Kidney glomerular epithelial cell (primary cell): ENCODE measurements at regions not wholly inside any gene's neighbourhood (a gene's known extent, or its start where the extent isn't known, plus 50 kb on each side); places are given as distances from the start of the nearest gene placed in this dataset.
"Not testable (repeated sequence)": the region's sequence is repeated elsewhere in the genome, so short reads cannot be mapped to it uniquely, and the experiment has no call there.

Experiments
- DNase-seq: peaks from one replicate; lab custom pipeline; 2025; lab: John Stamatoyannopoulos, UW

- DNase-seq: no peak
Measured at GRCh38 chr18:39302481-39302880, 1736.9 kb upstream of the CELF4 start.

DNA sequence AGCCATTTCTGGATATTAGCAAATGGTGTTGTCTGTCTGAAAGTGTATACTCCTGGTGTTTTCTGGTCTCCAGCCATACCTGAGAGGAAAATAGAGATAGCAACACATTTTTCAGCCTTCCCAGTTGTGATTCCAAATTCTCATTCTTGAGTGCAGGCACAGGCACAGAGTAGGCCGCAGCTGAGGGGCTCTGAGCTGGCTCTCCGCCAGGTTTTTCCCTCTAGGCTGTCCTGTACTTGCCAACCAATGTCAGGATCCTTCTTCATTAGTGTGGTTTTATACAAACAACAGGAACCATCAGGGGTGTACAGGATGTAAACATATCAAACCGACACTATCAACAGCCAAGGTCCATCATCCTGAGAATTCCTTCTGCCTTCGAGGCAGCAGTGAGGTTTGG, 1733.6 kb upstream of the CELF4 start:
- no peak for DNase-seq

- DNase-seq: no peak
Measured at GRCh38 chr18:39297225-39297624, 1731.6 kb upstream of the CELF4 start.

DNA sequence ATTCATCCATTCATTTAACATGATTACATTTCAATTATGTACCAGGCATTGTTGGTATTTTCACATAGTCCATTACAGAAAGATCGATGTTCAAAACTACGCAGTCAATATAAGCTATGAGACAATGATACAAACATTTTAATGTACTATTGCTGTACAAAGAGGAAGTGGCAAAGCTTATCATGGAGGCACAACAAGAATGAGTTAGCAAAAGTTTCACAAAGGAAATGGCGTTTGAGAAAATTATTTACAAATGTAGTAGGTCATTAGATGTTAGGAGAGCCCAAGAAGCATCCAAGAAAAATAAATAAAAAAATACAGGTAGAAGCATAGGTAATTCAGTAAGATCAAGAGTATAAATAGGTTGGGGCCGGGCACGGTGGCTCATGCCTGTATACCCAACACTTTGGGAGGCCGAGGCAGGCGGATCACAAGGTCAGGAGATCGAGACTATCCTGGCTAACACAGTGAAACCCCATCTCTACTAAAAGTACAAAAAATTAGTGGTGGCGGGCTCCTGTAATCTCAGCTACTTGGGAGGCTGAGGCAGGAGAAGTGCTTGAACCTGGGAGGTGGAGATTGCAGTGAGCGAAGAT, 1730.8 kb upstream of the CELF4 start:
- no peak for DNase-seq

GRCh38 chr18:39276764-39277163, 1711.2 kb upstream of the CELF4 start:
- DNase-seq: no peak

DNA sequence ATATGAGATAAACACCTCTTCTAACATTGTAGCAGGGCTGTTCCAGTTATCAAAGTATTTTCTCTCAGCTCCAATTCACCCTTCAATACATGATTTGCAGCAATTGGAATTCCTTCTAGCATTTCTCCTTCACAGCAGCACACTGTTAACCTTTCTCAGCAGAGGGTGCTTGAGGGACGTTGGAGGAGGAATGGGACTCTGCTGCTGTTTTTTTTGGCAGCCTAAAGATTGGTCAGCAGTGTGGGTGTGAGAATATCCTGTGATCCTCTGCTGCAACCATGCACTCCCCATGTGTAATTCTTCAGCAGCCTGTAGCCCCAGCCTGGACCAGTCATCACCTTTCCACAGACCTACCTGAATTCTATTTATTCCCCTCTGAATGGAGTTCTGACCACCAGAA, 1708.9 kb upstream of the CELF4 start:
- no peak for DNase-seq

DNA sequence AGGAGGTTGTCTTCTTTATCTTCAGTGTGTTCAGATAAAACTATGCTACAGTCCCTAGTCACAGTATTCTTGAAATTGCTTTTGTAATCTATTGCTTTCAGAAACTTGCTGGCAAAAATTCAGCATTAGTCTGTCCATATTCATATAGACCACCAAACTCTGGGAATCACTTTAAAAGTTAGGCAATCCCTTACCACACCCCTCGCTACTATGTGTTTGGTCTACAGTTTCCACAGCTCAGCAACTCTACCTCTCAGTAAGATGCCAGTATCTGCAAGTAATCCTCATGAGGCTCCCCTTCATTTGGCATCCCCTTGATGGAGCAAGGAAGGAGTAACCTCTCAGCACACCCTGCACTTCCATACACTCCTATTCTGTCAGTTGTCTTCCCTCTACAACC, 1706.6 kb upstream of the CELF4 start:
- DNase-seq: no peak

GRCh38 chr18:39271654-39272053, 1706.1 kb upstream of the CELF4 start:
- no peak for DNase-seq

GRCh38 chr18:39260565-39260964, 1695.0 kb upstream of the CELF4 start:
- DNase-seq: no peak

GRCh38 chr18:39259736-39260135, 1694.1 kb upstream of the CELF4 start:
- no peak for DNase-seq

GRCh38 chr18:39244242-39244641, 1678.6 kb upstream of the CELF4 start:
- DNase-seq: no peak

- no peak for DNase-seq
Measured at GRCh38 chr18:39241534-39241933, 1675.9 kb upstream of the CELF4 start.

DNA sequence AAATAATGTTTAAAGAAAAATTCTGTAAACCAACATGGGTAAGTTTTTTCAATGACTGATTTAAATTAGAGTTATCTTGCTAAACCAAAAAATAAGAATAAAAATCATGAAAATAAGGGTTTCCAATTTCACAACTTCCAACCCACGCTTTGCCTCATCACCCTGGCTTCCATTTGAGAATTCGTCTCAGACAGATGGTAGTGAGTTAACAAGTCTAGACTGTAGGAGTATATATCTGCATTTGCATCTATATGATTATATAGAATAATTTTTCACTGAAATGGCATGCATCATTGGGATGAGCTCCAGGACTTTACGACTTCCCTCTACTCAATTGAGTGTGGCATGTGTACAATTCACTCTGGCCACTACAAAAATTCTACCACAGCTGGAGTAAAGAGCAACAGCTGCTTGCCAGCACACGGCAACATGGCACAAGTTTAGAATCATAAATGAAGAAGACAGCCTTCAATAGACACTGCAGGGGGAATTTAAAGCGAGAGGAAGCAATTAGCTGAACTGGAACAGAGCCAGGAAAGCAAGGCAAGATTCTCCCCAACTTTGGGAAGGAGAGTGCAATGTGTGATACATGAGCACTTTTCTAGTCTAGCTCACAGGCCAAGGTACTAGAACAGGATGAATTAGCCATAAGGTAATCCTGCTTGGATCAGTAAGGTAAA, 1673.5 kb upstream of the CELF4 start:
- DNase-seq: no peak

DNA sequence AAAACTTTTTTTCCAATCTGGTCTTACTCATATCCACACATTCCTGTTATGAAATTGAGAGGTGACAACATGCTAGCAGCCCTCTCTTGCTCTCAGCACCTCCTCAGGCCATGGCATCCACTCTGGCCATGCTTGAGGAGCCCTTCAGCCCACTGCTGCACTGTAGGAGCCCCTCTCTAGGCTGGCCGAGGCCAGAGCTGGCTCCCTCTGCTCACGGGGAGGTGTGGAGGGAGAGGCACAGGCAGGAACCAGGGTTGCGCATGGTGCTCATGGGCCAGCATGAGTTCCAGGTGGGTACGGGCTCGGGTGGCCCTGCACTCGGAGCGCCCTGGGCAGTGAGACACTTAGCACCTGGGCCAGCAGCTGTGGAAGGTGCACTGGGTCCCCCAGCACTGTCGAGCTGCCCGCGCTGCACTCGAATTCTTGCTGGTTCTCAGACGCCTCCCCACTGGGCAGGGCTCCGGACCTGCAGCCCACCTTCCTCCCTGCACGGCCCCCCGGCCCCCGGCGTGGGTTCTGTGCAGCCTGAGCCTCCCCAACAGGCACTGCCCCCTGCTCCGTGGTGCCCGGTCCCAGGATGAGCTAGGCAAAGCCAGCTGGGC, 1669.6 kb upstream of the CELF4 start:
- DNase-seq: no peak

GRCh38 chr18:39232937-39233336, 1667.3 kb upstream of the CELF4 start:
- no peak for DNase-seq

GRCh38 chr18:39232490-39232889, 1666.9 kb upstream of the CELF4 start:
- no peak for DNase-seq

DNA sequence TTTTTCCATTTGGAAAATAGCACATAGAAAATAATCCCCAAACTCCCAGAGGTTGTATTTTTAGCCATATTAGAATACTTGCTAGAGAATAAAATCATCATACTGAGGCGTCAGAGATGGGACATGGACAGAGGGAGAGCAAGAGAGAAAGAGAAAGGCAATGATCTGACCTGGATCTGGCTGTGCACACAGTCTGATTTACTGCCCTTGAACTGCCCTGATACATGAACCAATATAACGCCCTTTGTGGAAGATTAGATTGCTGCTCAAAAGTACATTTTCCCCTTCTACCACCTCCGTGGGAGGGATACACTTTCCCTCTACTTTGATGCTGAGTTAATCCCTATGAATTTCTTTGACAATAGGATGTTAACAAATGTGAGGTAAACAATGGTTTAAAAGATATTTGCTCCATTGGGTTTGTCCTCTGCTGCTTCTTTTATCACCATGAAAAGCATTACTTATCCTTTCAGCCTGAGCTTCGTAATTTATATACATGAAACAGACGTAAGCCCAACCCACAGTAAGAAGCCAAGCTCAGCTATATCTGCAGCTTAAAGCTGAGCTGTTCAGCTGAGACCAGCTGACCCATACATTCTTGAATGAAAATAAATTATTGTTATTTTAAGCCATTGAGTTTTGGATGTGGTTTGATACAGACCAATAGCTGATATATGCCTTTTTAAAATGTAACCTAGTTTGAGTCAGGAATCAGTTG, 1664.6 kb upstream of the CELF4 start:
- DNase-seq: no peak

DNA sequence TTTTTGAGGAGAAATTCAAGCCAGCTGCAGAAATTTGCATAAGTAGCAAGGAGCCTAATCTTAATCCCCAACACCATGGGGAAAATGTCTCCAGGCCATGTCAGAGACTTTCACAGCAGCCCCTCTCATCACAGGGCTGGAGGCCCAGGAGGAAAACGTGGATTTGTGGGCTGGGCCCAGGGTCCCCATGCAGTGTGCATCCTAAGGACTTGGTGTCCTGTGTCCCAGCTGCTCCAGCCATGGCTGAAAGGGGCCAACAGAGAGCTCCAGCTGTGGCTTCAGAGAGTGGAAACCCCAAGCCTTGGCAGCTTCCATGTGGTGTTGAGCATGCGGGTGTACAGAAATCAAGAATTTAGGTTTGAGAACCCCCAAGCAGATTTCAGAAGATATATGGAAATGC, 1662.2 kb upstream of the CELF4 start:
- DNase-seq: not testable (repeated sequence)

DNA sequence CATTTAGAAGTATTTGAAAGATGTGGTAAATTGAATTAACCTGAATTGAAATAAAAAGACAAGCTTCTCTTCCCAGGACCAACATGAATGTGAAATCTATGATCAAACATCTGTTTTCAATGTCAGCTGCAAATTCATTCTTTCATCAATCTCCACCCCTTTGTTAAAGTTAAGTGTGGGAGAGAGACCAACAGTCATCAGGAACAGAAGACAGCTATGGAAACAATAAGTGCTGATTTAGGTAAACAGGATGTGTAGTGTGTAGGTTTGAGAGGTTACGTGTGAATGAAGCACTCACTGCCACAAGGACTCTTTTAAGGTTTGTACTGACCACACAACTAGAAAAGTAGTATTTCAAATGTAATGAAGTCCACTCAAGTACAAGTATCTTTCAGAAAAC, 1659.8 kb upstream of the CELF4 start:
- no peak for DNase-seq

GRCh38 chr18:39223283-39223682, 1657.7 kb upstream of the CELF4 start:
- no peak for DNase-seq

DNA sequence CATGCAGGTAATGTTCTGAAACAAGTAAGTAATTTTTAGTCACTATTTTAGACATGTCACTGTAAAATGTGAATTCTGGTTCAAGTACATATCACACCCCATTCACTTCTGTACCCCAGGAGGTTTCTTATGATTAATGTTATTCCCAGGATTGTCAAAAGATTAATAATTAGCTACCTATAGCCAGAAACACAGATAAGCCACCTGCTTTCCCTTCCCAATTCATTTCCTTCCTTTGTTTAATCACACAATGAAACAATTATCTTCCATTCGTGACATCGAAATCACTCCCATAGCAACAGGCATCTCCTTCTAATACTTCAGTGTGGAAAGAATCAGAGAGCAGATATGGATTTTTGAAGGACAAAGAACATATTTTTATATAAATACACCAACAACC, 1650.3 kb upstream of the CELF4 start:
- DNase-seq: no peak

DNA sequence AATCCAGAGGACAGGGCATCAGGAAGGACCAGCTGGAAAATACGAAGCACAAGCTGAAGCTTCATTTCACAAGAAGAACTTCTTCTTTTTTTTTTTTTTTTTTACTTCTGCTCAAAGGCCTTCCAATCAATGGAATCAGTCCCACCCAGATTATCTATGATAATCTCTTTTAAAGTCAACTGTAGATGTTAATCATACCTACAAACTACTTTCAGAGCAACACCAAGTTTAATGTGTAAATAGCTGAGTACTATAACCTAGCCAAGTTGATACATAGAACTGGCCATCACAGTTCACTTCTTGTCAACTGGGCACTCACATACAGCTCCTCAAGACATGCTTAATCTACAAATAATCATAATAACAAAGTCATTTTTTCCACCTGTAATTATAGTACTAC, 1645.9 kb upstream of the CELF4 start:
- no peak for DNase-seq

DNA sequence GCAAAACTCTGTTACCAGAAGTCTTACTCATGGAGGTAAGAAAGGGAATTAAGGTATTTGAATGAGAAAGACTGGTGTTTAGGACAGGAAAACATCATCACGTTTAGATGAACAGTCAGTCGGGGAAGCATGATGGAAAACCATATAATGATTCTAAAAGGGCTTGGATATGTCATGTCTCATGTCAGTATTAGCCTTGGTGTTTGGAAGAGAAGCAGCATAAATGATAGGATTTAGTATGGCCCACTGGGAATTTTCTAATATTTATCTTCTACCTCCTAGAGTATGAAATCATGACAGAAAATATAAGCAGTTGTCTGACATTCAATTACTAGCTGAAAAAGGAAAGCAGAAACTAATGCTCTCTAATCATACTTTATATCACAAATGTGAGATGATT, 1643.6 kb upstream of the CELF4 start:
- no peak for DNase-seq
